NAMALWA (cell line): ENCODE measurements at regions not wholly inside any gene's neighbourhood (a gene's known extent, or its start where the extent isn't known, plus 50 kb on each side); places are given as distances from the start of the nearest gene placed in this dataset.

Source experiments
- DNase-seq: peaks from one replicate; pipeline ENCODE4 v3.0.0-alpha.2; 2015; ENCODE audit warnings: low spot score

DNA sequence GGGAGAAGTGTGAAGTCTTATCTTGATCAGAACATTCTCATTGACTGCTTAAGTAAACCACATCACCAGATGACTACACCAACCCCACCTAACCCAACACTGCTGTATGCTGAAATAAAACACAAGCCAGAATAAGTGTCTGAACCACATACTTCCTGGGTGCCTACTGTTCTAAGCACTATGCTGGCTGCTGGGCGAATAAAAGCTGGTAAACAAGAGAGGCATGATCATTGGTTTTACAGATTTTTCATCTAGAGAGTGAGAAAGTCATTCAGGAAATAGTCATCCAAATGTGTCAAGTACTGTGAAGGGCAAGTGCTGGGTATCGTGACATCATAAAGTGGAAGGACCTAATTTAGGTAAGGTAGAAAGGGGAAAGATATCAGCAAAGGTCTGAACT is 199.0 kb upstream of the SOX9 start:
- no peak for DNase-seq

DNA sequence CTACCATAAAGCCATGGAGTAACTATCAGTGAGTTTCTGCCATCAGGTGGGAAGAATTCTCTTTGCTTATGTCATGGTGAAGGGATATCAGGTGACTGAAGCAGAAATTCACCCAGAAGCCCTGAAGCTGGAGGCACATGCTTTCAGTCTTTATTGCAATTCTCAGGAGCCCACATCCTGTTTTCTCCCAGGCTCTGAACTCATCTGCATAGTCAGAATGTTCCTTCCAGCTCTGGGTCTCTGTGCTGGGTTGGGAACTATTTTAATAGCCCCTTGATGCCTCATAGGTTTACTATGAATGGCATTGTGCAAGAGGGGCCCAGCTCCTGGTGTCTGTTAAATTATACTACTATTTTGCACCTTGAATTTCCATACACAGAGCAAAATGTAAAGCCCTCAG is 198.4 kb upstream of the SOX9 start:
- no peak for DNase-seq

DNA sequence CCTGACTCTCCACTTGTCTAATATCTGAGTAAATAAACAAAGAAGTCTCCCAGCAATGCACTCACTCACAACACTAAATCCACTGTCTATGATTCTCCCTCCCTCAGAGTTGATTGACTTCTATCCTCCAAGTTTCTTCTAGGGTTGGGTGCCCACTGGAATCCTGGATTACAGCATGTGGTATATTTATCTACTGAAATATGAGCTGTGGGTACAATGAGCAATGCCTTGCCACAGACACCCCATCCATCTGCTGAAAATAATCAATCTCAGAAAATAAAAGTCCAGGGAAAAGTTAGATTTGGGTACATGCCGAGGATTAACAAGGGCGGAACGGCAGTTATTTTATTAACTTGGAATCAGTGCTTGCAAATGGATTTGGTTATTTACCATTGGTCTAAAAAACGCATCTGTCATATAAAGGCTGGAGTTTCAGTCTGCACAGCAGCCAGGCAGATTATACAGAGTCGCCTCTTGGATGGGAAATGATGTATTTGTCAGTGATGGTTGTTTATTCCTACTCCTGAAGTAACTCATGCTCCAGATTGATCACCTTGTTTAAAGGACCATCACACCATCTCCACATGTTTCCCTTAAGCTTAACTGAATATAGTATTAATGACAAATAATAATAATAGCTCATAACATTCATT is 193.9 kb upstream of the SOX9 start:
- no peak for DNase-seq

DNA sequence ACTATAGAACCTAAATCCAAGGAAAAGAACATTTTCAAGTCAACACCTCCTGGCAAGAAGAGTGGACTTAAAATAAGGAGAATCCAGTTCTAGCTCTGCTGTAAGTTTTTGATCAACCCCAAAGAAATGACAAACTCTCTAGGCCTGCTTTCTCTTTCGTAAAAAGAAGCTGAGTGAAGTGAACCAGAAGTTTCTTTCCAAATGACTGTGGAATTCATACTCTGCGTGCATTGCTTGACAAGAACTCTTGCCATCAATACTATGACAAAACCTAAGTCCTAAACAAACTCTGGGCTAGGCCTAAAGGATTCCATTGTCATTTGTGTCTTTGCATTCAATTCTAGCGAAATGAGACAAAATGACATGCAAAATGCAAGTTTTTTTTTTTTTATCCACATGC is 187.5 kb upstream of the SOX9 start:
- no peak for DNase-seq

DNA sequence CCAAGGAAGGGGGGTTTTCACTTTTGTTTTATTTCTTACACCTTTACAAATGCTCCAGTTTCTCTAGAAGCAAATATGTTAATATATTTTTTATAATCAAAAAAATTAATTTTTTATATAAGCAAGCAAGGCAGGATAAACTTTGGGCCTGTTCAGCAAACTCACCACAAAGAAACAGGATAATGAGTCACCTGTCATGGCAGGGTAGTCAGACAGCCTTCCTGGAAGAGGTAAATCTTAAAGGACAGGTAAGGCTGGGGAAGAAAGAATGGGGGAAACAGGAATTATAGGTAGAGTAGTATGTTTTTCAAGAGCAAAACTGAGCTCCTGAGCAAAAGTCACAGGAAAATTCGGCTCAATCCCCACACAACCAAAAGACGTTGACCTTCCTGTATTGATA is 186.3 kb upstream of the SOX9 start:
- DNase-seq, result no peak

DNA sequence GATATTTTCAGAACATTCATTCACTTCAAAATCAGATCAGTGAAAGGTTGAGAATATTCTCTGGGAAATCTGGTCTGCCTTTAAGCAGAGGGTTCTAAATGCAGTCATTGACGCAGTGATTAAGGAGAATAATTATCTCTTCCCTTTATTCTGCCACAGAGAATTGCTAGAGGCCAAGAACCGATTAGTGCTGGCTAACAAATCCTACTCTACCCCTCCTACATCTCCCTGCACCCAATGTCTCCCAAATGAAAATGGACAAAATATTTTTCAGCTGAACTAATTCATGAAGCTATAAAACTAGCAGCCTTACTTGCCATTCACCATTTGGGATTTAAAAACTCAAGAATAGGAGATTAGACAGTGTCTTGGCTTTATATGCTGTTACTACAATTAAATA is 185.5 kb upstream of the SOX9 start:
- no peak for DNase-seq

DNA sequence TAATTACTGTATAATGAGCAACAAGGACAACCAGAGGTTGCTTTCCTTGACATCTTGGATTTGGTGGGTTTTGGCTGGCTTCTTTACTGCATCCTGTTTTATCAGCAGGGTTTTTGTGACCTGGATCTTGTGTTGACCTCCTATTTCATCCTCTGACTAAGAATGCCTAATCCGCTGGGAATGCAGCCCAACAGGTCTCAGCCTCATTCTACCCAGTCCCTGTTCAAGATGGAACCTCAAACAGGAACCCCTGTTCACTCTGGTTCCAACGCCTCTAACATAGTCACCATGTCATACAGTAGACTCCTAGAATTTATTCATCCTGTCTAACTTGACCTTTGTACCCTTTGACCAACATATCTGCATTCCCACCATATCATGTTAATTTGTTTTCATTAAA is 183.8 kb upstream of the SOX9 start:
- no peak for DNase-seq

DNA sequence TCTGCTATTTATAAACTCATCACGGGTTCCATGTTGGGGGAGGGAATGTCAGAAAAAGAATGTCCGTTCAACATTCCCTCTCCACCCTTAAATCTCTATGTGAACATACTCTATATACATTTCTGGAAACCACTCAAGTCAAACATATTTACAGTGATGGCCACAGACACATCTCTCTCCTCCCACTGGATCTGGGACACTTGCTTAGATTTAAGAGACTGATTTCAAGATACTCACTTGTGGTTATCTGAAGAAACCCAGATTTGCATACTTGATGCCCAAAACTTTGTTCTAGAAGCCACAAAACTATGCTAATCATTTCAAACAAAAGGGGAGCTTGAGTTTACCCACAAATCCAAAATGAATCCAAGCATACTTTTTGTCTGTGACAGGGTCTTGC is 182.9 kb upstream of the SOX9 start:
- DNase-seq, result no peak

DNA sequence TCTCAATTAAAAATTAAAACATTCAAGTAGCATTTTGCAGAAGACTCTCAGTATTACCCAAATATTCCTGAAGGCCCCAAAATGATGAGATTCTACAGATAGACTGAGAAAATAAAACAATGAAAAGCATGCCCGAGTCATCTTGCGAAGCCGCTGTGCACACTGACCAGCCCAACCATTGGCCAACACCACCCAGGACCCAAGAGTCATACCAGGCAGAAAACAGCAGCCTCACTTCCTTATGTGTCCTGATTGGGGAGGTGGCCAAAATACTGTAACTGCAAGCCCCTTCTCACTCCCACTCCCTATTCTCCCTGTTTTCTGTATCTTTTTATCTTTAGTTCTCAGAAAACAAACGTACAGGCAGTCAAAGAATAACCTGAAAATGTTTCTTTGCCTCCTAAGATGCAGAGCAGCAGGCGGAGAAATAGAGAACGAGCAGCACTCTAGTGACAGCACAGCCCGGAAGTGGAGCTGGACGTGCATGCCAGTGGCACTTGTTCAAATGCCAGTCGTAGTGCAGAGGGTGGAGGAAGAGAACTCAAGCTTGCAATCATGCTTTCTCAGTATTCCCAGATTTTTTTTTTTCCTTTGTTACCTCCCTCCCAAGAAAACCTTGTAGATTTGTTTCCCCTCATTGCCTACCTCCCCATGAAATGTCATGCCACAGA is 182.3 kb upstream of the SOX9 start:
- no peak for DNase-seq

DNA sequence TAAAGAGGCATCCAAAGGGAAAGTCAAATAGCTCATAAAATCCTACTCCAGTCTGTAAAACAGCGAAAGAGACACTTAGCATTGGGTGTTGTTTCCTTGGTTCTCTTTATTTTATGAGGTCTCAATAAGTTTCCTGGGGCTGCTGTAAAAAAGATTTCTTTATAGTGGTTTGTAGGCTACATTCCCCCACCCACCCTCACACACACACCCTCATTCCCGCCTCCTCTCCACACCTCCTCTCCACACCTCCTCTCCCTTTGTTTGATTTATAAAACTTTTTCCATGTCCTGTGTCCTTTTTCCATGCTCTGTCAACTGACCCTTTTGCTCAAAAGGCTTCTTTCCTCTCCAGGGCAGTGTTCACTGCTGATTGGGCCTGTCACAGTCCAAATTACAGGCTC is 178.9 kb upstream of the SOX9 start:
- no peak for DNase-seq

DNA sequence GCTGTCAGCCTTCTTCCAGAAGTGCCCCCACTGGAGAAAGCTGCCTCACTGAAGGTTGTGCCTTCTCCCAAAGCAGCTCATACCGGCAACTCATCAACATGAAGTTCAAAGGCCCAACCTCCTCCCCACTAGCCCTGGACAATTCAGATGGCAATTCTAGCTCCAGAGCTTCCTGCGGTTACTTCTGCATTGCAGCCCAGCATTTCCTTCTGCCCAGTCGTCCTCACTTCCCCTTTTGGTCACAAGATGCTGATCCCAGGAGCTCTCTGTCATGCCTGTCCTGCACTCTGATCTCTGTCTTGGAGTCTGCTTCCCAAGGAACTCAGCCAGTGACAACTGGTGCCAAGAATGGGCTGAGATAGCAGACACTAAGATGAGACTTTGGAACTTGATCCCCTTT is 178.2 kb upstream of the SOX9 start:
- no peak for DNase-seq

DNA sequence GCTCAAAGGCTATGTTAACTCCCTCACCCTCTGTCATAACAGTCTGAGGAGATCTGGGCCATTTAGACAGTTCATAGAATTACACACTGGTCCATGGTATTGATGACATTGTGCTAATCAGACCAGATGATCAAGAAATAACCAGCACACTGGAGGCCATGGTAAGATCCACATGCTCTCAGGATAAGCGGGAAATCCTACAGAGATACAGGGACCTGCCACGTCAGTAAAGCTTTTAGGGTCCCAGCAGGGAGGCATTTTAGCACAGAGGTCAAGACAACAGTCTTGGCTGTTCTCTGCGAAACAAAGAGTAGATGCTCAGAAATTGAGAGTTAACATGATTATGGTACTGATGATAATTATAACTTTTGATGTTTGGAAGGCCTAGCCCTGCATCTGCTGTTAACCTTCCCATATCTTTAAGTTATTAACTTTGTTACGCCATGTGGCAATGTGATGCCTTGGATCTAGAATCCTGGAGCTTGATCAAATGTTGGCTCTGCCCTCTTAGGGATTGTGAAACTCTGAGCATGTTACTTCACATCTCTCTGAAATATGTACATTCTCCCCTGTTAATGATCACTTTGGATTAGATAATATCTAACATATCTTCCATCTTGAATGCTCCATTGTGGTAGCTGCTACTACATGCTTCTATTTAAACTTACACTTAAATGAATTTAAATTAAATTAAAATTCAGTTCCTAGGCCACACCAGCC is 172.0 kb upstream of the SOX9 start:
- no peak for DNase-seq

DNA sequence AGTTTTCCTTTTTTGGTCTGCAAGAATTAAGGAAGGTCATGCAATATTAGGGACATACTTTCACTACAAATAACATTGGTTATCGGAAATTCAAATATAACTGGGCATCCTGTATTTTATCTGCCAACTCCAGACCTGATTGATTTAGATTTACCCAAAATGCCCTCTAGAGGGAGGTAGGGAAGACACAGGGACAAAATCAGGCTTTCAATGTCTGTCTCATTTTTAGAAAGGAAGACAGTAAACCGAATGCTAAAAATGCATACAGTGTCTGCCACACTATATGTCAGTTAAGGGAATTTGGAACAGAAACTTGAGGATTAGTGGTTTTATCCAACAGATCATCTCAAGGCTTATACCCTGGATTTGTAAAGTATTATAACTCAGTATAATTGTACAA is 161.7 kb upstream of the SOX9 start:
- peak; percentile 51 for DNase-seq

DNA sequence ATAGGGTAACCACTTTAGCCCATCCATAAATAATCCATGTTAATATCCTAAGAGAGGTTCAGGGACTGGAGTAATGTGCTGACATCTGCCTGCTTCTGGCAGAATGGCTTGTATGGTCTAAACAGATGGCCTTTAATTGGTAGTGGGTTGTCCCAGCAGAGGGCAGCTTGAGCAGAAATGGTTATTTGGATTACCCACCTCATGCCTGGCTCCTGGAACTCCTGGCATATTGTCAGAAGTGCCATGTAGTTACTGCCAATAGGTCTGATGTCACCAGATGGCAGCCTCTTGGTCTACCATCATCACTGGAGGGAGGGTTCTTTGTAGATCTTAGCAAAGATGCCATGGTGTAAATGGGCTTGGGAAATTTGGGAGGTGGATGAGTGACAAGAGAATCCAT is 157.5 kb upstream of the SOX9 start:
- no peak for DNase-seq

DNA sequence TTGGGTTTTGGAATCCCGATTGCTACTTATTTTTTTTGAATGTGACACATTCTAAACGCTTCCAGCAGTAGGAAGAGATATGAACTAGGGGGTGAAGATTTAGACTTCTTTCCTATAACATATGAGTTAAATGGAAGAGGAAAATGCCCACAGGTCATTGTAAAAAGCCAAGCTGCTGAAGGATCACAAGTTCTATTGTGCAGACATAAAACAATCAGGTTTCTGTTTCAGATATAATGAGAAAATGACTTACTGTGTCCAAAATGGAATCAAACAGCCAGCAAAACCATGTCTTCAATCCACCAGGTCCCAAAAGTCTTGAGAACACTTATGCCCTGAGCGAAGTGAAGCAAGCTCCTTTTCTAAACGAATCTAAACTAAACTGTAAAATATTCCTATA is 157.0 kb upstream of the SOX9 start:
- no peak for DNase-seq

DNA sequence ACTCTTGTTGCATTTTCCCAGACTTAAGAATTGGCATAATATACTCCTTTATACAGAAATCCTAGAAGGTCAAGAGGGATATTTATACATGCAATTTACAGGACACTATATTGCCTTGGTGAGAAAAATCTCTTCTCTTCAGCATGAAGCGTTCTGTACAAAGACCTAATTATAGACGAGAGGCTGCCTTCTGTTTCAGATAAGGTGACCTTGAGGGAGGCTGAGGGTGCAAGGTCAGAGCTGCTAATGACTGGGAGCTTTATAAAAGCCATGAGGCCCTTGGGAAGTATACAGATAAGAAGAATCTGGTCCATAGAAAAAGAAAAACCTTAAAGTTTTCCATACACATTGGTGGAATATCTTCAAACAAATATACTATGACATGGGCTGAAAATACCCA is 156.3 kb upstream of the SOX9 start:
- no peak for DNase-seq

DNA sequence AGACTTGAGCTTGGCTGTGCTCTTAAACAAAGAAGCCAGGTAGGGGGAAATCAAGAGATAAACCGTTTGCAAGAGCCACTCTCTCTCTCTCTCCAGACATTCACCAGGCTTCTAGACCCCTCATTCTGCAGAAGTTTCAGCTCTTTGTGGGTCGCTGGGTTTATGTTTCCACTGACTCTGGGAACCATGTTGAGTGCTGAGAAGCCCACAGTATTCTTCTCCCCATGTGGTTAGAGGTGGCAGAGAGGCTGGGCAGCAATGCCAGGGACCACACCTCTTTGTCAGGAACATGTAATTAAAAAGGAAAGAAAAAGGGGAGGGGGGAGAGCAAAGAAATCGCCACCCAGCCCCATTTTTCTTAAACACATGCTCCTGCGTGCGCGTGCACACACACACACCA is 154.8 kb upstream of the SOX9 start:
- DNase-seq, result no peak

DNA sequence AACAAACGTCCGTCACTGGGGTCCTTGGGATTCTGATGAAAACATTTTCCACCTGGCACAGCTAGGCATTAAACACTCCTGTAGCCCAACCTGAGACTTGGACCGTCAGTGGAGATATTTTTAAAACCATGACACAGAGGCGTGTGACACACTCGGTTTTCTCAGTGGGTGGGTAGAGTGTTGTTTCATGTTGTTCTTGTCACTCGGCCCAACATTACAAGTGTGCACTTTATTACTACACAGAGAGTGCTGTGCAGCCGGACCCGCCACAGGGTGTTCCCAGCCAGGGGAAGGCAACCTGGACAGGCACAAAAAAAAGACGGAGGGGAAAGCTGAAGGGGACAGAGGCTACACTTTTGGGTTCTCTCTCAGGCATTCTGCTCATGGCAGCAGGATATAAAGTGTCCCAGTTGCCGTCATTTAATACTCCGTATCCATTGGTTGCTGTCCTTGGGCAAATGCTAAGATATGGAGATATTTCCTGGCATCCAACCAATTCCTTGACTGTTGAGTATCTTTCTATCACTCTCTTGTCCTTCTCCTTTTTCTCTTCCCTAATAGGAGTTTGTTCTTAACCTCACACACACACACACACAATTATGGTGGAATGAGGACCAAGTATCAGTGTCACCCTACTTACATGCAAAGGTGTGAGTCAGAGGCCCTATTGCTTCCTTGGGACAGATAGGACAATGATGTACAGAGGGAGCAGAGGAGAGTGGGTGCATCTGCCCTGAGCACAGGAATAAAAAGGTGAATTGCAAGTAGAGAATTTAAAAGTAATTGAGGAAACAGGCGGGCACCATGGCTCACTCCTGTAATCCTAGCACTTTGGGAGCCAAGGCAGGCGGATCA is 154.1 kb upstream of the SOX9 start:
- DNase-seq, result no peak

DNA sequence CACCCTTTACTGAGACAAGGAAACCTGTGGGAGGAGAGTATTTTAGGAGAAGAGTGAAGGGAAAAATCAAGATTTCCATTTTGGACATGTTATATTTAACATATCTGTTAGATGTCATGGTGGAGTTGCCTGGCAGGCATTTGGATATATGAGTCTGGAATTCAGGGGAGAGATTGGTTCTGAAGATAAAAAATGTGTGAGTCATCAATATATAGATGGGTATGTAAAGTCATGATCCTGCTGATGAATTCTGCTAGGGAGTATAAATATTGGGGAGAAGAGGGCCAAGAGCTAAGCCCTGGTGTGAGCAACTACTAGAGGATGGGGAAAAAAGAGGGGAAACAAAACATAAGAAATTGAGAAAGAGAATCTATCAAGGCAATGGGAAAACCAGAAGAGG is 151.3 kb upstream of the SOX9 start:
- DNase-seq, result no peak

DNA sequence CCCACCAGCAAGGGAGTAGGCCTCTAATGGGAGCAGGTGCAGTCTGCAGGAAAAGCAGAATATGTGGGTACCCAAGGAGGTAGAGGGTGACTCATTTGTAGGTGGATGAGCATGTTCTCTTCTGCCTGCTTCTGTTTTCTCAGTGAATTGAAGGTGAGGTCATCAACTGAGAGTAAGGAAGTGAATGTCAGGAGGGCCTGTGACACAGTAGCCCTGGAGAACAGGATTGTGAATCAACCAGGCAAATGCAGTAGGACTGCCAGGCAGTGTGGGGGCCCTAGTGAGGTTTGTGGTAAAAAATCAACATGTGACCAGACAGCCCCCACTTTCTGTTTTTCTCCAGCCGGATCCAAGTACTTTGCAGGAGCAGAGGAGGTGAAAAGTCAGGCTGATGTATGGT is 150.5 kb upstream of the SOX9 start:
- no peak for DNase-seq

DNA sequence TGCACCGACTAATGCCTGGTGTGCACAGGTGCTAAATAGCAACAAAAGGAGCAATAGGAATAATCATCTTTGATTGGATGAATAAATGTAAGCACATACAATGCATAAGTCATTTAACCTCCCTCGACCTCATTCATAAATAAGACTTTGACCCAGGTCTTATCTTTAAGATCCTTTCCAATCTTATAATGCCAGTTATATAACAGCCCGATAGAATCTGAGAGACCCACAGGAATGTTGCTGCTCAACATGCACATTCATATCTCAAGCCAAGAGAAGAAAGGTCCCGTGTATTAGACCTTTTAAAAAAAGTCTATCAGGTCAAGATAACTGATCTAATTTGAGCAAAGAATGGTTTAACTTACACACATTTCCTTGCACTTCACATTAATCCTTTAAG is 146.8 kb upstream of the SOX9 start:
- no peak for DNase-seq

DNA sequence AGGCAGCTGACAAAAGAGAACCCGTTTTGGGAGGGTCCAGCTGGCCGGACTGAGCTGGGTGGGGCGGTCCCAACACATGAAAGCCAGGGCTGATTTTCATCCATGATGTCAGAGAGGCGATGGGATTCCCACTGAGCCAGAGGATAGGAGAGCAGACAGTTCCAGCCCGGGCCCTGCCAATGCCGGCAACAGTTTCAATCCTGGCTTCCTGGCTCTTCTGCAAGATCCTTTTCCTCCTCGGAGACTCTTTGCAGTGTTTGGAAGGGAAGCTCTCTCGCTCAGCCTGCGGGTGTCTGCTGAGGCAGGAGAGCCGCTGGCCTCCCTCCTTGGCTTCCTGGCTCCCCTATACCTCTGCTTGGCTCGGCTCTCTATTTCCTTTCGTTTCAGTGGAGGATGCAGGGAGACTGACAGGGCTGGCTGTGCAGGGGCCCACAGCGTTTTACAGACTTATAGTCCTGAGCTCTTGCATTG is 145.5 kb upstream of the SOX9 start:
- DNase-seq, result no peak
